Activated CD8-positive, alpha-beta T cell treated with anti-CD3 and anti-CD28 coated beads for 36 hours (primary cell): ENCODE measurements at regions not wholly inside any gene's neighbourhood (a gene's known extent, or its start where the extent isn't known, plus 50 kb on each side); places are given as distances from the start of the nearest gene placed in this dataset.

Experiments used
- ATAC-seq: fragments of 200-7000 bp; cut with Tn5 transposase; one replicate; pipeline ENCODE4 v1.10.0; 2021; ENCODE audit warnings: mild to moderate bottlenecking, moderate library complexity
- CTCF ChIA-PET: fragments of 350-600 bp; sonication (Branson Sonifier 250); formaldehyde crosslinking; loops from one replicate; lab custom pipeline; 2021; ENCODE audit warnings: antibody characterized with exemption; lab: Charles Lee
- POLR2A ChIA-PET: fragments of 350-600 bp; sonication (Branson Sonifier 250); formaldehyde crosslinking; loops from one replicate; lab custom pipeline; 2021; ENCODE audit warnings: antibody characterized with exemption; lab: Charles Lee
- DNase-seq: peaks from one replicate; pipeline ENCODE4 v3.0.0-alpha.2; 2020
- H3K27ac Mint-ChIP-seq: one replicate; pipeline ENCODE4 v1.8.0; 2021; ENCODE audit warnings: mild to moderate bottlenecking, mixed read lengths
- H3K27me3 Mint-ChIP-seq: one replicate; pipeline ENCODE4 v1.8.0; 2021; ENCODE audit warnings: mixed read lengths
- H3K36me3 Mint-ChIP-seq: one replicate; pipeline ENCODE4 v1.8.0; 2021; ENCODE audit warnings: low read depth, mixed read lengths
- H3K4me1 Mint-ChIP-seq: one replicate; pipeline ENCODE4 v1.8.0; 2021; ENCODE audit warnings: low read depth, mixed read lengths
- H3K4me3 Mint-ChIP-seq: one replicate; pipeline ENCODE4 v1.8.0; 2021; ENCODE audit warnings: mild to moderate bottlenecking, moderate library complexity, mixed read lengths
- H3K9me3 Mint-ChIP-seq: one replicate; pipeline ENCODE4 v1.8.0; 2021; ENCODE audit warnings: mixed read lengths
- intact Hi-C: fragments of 100-400 bp; cut with micrococcal nuclease; formaldehyde crosslinking; loops from one replicate; pipeline ENCODE4 v1.10.0; 2022
- TF ChIP-seq, protein P1 (sequence below): fragments of 200-600 bp; IDR thresholded peaks from one replicate; pipeline ENCODE4 v1.8.0; 2022; ENCODE audit warnings: antibody characterized with exemption, mild to moderate bottlenecking

DNA sequence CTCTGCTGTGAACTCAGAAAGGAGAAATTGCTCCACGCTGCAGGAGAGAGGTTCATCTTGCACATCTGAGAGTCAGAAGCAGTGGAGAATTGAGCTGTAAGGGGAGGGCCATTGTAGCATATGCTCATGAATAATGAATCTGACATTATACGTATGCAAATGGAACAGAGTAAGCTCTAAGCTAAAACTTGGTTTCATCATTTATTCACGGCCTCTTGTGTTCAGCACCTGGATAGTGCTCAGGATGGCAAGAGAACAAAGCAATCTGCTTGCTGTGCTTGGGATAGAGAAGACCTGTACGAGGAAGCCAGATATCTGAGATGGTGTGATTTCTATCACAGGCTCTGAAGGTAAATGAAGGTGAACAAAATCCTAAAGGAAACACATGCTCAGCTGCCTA lies 87.9 kb upstream of the GCFC2 start:
- TF ChIP-seq, protein P1, sequence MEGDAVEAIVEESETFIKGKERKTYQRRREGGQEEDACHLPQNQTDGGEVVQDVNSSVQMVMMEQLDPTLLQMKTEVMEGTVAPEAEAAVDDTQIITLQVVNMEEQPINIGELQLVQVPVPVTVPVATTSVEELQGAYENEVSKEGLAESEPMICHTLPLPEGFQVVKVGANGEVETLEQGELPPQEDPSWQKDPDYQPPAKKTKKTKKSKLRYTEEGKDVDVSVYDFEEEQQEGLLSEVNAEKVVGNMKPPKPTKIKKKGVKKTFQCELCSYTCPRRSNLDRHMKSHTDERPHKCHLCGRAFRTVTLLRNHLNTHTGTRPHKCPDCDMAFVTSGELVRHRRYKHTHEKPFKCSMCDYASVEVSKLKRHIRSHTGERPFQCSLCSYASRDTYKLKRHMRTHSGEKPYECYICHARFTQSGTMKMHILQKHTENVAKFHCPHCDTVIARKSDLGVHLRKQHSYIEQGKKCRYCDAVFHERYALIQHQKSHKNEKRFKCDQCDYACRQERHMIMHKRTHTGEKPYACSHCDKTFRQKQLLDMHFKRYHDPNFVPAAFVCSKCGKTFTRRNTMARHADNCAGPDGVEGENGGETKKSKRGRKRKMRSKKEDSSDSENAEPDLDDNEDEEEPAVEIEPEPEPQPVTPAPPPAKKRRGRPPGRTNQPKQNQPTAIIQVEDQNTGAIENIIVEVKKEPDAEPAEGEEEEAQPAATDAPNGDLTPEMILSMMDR = no peak
- Mint-ChIP-seq H3K9me3 (no peaks in the 10 kb centered on the region), H3K4me1 (no peaks in the 10 kb centered on the region), H3K27me3 (no peaks in the 10 kb centered on the region), H3K36me3 (no peaks in the 10 kb centered on the region), H3K4me3 (no peak overlapping the region), H3K27ac (no peak overlapping the region)
- ATAC-seq (no peak), DNase-seq (no peak)
- intact Hi-C loops = no loop called here
- CTCF ChIA-PET = interaction anchor here (1.2 kb wide), 1 partner anchor 10 kb away, joined by 3 read pairs; no protein-coding TSS in a partner anchor
- POLR2A ChIA-PET = no interaction called here

DNA sequence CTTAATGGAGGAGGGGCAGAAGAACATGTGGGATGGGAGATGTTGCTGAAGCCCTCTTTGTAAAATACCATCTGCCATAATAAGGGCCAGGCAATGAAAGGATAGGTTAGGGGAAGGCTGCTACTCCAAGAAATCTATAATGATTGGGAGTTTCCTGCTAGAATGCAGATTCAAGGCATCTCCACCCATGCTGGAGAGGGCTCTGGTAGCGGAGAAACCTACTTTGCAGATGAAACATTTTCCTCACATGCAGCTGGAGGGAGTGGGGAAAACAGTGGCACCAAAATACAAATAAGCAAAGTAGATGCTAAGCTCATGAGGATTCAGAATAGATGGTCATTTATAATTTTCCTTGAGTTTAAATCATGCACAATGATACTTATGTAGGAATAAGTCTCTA lies 82.3 kb upstream of the GCFC2 start:
- intact Hi-C loops = no loop called here
- H3K27ac Mint-ChIP-seq = no peak overlapping the region
- H3K9me3 Mint-ChIP-seq = no peaks in the 10 kb centered on the region
- ATAC-seq = no peak
- ChIA-PET POLR2A (no interaction called here), CTCF (interaction anchor here (1.3 kb wide), 1 partner anchor 17 kb away, joined by 4 read pairs; no protein-coding TSS in a partner anchor)
- TF ChIP-seq, protein P1 = no peak
- no peaks in the 10 kb centered on the region for H3K4me1 Mint-ChIP-seq
- peaks cover 2% of the 10 kb centered on the region for H3K27me3 Mint-ChIP-seq
- H3K36me3 Mint-ChIP-seq = no peaks in the 10 kb centered on the region
- no peak overlapping the region for H3K4me3 Mint-ChIP-seq
- DNase-seq = no peak

GRCh38 chr2:75792146-75792545 lies 81.4 kb upstream of the GCFC2 start:
- H3K27ac Mint-ChIP-seq = no peak overlapping the region
- H3K27me3 Mint-ChIP-seq = peaks cover 3% of the 10 kb centered on the region
- no peak for DNase-seq
- TF ChIP-seq, protein P1 = no peak
- ATAC-seq = no peak
- no peaks in the 10 kb centered on the region for H3K9me3 Mint-ChIP-seq
- no peaks in the 10 kb centered on the region for H3K36me3 Mint-ChIP-seq
- CTCF ChIA-PET = no interaction called here
- H3K4me3 Mint-ChIP-seq = no peak overlapping the region
- POLR2A ChIA-PET = no interaction called here
- intact Hi-C loops = no loop called here
- no peaks in the 10 kb centered on the region for H3K4me1 Mint-ChIP-seq

GRCh38 chr2:75790814-75791467 lies 80.2 kb upstream of the GCFC2 start:
- ChIA-PET POLR2A (no interaction called here), CTCF (no interaction called here)
- peaks cover 6% of the 10 kb centered on the region for H3K27me3 Mint-ChIP-seq

More at GRCh38 chr2:75790814-75791467, 80.2 kb upstream of the GCFC2 start:
- no peak overlapping the region for H3K4me3 Mint-ChIP-seq
- intact Hi-C loops = no loop called here
- no peak for ATAC-seq
- no peaks in the 10 kb centered on the region for H3K4me1 Mint-ChIP-seq
- TF ChIP-seq, protein P1 = no peak
- H3K9me3 Mint-ChIP-seq = no peaks in the 10 kb centered on the region
- no peak overlapping the region for H3K27ac Mint-ChIP-seq
- no peaks in the 10 kb centered on the region for H3K36me3 Mint-ChIP-seq
- DNase-seq = no peak
